NT2/D1 (cell line): ENCODE measurements at regions not wholly inside any gene's neighbourhood (a gene's known extent, or its start where the extent isn't known, plus 50 kb on each side); places are given as distances from the start of the nearest gene placed in this dataset.

Experiments
- SUZ12 ChIP-seq: IDR thresholded peaks from 2 replicates; pipeline ENCODE4 v1.6.1; 2011; ENCODE audit not compliant: insufficient read length, insufficient read depth; ENCODE audit errors: extremely low read depth
- YY1 ChIP-seq: IDR thresholded peaks from 2 replicates; pipeline ENCODE4 v1.6.1; 2011; ENCODE audit not compliant: insufficient read length, insufficient read depth
- ZNF274 ChIP-seq: IDR thresholded peaks from 2 replicates; pipeline ENCODE4 v1.6.1; 2011; ENCODE audit warnings: mild to moderate bottlenecking, low read depth, low read length

GRCh38 chr3:7877312-7877711, 624.3 kb upstream of the LMCD1 start:
- no peak for TF ChIP-seq ZNF274
- TF ChIP-seq YY1, result no peak
- TF ChIP-seq SUZ12, result no peak
